ENCODE measurements at regions not wholly inside any gene's neighbourhood (a gene's known extent, or its start where the extent isn't known, plus 50 kb on each side); places are given as distances from the start of the nearest gene placed in this dataset.
"Not testable (repeated sequence)": the region's sequence is repeated elsewhere in the genome, so short reads cannot be mapped to it uniquely, and the experiment has no call there.

DNA sequence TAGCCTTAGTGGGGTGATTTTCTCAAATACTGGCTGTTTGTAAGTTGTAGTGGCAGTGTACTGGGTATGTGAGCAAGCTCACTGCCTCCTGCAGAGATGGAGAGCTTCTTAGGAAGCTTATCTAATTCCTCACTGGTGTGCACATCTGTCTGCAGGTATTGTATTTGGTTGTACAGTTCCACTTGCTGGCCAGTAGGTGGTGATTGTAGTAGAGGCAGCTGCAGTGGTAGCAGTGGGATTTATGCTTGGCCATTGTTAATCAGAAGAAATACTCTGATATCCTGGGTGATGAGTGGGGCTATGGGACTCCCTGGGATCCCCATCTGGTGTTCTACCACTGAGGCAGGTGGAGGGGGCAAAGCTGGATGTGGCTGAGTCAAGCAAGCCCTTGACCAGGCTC is 276.1 kb upstream of the SPAG17 start:
- peak; percentile 1 for DNase-seq (ENCODE audit: low read depth)

DNA sequence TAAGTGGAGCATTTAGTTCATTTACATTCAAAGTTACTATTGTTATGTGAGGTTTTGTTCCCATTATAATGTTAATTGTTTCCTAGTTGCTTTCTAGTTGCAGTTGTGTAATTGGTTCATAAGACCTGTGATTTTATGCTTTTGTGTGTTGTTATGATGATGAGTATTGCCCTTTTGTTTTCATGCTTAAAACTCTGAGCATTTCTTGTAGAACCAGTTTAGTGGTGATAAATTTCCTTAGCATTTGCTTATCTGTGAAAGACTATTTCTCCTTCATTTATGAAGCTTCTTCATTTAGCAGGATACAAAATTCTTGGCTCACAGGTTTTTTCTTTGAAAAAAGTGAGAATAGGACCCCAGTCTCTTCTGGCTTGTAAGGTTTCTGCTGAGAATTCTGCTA is 274.8 kb upstream of the SPAG17 start:
- no peak for DNase-seq (ENCODE audit: low read depth)

DNA sequence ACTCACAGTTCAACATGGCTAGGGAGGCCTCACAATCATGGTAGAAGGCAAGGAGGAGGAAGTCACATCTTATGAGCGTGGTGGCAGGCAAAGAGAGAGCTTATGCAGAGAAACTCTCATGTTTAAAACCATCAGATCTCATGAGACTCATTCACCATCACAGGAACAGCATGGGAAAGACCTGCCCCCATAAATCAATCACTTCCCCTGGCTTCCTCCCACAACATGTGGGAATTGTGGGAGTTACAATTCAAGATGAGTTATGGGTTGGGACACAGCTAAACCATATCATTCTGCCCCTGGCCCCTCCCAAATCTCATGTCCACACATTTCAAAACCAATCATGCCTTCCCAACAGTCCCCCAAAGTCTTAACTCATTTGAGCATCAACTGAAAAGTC is 268.8 kb upstream of the SPAG17 start:
- DNase-seq (ENCODE audit: low read depth), result not testable (repeated sequence)

DNA sequence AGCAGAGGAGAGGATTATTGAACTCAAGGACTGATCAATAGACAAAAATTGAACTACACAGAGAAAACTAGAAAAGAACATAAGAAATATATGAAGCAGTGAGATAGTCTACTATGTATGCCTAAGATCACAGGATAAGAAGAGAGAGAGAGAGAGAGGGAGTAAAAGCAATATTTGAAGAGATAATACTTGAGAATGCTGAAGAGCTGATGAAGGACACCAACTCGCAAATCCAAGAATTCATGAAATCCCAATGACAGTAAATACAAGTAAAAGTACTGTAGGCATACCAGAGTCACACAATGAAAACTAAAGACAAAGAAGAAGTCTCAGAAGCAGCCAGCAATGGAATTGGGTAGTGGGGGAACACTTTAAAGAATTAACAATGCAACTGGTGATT is 260.1 kb upstream of the SPAG17 start:
- no peak for DNase-seq (ENCODE audit: low read depth)

DNA sequence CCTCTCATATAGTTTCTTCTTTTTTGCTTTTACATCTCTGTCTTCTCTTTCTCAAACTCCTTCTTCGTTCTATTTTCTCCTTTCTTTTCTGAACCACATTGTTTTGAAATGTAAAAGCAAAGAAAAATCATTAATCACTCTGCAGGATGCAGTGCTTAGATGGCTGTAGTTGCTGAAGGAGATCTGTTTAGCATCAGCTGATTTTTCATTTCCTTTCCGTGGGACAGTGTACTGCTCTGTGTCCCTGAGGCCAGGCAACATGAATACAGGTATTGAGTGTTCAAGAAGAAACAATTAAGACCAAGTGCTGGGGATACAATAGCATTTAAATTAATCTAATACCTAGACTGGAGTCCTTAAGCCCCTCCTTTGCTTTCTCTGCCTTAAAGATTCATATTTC is 257.2 kb upstream of the SPAG17 start:
- DNase-seq (ENCODE audit: low read depth), result no peak

DNA sequence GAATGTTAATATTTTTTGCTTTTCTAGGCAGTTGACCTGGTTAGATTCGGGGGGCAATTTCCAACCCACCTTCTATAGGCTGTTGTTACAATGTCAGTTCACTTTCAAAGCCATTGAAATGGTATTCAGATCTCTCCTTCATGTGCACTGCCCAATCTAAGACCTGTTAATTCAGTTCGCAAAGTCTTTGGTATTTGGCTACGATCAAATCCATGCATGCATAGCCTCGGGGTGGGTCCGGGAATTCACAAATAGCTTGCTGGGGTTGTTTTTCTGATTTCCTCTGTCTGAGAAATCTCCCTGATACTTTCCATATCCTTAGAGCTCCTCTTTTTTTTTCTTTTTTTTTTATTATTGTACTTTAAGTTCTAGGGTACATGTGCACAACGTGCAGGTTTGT is 252.6 kb upstream of the SPAG17 start:
- DNase-seq (ENCODE audit: low read depth), result no peak

DNA sequence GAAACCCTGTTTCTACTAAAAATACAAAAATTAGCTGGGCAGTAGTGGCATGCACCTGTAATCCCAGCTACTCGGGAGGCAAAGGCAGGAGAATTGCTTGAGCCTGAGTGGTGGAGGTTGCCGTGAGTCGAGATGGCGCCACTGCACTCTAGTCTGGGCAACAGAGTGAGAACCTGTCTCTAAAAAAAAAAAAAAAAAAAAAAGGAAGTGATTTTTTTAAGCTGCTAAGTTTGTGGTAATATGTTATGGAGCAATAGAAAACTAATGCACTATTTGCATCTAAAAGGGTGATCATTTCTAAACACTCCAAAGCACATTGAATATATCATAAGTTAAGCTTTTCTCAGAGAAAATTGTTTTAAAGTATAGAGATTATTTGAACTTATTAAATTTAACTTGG is 244.8 kb upstream of the SPAG17 start:
- DNase-seq (ENCODE audit: low read depth), result no peak

DNA sequence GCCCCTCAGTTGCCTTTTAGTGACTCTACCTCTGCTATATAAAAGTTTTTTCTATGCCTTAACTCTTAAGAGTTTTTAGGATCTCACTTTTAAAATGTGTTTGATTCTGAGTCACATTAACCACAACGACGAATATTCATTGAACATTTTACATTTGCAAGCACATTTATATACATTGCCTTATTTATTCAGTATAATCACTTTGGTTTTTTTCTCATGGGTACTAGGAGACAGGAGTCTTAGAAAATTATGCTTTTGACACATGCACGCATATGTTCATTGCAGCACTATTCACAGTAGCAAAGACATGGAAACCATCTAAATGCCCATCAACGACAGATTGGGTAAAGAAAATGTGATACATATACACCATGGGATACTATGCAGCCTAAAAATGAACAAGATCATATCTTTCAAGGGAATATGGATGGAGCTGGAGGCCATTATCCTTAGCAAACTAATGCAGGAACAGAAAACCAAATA is 236.9 kb upstream of the SPAG17 start:
- DNase-seq (ENCODE audit: low read depth), result no peak

DNA sequence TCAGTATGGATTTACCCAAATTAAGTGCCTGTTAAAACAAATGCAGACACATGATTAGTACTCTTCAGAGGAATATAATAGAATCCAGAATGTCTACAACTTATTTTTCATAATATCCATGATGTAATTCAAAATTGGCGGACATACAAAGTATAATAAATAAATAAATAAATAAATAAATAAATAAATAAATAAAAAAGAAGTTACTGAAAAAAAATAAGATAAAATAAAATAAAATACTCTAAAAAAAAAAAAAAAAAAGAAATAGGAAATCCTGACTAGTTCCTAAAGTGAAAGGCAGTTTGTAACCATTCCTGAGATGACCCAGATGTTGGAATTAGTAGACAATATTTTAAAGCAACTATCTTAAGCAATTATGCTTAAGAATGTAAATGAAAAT is 219.0 kb upstream of the SPAG17 start:
- DNase-seq (ENCODE audit: low read depth), result no peak

DNA sequence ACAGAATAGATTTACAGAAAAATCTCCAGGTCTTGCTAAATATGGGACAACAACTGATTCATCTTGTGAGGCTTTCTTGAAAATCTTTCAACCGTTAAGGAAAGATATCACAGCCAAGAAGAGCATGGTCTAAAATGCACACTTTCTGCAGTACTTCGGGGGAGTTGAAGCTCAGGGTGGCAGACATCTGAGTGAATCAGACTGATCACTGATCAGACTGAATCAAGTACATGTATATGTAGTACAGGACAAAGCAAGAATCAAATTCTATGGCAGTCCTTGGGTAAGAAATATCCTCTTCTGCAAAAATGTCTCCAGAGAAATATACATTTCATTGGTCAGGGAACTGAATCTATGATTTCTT is 212.4 kb upstream of the SPAG17 start:
- DNase-seq (ENCODE audit: low read depth), result no peak

DNA sequence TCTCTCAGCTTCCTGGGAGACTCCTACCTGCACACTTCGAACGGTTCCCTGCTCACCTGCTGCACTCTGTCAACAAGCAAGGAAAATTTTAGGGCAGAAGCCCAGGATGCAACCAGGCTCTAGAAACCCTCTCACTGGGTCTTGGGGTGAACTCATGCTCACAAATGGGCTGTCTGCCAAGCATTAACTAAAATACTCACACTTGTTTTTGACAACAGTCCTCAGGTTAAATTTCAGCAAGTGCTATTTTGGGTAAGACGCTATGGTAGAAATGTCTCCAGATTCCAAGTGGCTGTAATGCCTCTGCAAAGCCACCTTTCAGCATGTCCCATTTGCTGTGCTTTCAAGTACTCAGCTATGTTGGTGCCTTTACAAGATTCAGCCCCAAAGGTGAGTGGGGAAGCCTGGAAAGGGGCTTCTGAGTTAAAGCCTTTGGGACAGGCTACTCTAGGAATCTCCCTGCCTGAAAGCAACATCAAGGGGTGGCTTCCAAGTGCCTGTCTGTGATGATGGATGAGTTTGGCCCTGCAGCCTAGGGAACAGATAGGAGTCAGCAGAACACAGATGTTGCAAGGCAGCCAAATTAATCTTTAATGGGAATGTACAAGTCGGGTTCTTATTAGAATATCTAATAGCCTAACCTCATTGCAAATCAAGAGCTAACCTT is 211.9 kb upstream of the SPAG17 start:
- DNase-seq (ENCODE audit: low read depth), result no peak

DNA sequence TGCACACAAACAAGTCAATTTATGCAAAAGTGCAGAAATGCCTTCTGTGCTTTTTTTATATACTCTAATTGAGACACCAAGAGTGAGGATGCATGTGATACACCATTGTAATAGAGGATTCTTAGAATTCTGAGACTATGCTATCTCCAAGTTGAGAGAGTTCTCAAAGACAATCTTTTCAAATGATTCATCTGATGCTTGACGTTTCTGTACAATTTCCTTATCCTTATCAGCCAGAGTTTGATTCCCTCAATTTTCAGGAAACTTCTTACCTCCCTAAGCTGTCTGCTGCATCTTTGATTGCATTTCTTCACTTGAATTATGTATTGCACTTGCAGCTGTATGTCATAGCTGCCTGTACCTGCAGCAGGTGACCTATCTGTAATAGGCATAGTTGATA is 211.3 kb upstream of the SPAG17 start:
- no peak for DNase-seq (ENCODE audit: low read depth)

DNA sequence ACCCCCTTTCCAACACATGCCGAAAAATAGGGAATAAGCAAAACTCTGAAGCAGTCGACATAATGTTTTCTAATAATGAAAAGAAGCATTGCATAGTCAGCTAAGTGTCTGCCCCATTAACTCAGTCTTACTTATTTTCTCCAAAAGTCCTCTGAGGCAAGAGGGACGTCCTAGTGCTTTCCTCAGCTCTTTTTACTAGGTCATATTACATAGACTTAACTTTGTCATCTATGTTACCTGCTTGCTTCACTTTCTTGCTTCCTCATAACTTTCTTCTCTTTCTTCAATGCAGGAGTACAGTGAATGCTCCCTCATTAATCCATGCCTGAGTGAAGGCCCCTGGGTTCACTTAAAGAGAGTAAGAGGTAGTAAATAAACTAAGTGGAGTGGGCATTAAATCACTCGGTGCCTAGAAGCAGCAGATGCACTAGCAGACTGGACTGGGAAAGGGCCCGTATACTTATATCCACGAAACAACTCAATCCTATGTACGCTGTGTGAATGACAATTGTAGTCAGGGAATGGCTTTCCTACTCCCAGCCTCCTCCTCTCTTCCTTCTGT is 210.5 kb upstream of the SPAG17 start:
- no peak for DNase-seq (ENCODE audit: low read depth)

DNA sequence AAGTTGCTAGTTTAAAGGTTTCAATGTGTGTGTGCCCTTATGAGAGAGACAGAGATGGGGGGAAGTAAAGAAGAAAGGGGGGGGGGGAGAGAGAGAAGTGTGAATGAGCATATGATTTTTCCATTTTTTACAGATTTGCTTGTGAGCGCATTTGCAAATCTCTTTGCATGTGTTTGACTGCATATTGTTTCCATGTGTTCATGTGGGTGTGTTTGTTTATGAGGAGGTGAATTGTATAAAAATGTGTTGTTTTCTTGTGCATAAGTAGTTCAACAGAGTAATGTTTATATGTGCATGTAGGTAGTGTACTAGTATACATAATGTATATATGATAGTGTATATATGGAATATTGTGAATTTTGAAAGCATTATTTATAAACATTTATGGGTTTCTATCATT is 205.9 kb upstream of the SPAG17 start:
- no peak for DNase-seq (ENCODE audit: low read depth)

DNA sequence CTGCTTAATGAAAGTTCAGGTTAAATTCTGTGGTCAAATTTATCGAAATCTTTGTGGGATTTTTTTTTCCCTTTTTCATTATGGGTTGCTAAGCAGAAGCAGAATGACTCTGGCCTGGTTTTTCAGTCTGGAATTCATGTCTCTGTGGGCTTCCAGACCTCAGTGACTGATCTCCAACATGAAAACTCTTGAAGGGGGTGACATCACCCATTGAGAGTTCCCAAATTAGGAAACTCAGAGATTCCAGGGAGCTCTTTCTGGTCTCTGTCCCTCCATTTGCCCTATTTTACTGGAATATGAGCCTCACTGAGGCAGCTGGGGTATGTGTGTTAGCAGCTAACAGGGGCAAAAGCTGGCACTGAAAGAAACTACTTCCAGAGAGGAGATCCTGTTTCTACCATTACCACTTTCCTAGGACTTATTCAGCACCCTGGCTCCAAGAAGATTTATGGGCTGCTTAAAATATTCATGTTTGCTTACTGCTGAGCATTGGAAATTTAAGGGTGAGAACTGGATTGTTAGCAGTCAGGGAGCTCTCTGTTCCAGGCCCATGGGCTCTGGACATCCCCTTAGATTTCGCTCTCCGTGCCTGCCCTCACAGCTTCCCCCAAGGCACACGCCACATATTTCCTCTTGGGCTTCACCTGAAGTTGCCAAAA is 203.4 kb upstream of the SPAG17 start:
- DNase-seq (ENCODE audit: low read depth), result no peak

DNA sequence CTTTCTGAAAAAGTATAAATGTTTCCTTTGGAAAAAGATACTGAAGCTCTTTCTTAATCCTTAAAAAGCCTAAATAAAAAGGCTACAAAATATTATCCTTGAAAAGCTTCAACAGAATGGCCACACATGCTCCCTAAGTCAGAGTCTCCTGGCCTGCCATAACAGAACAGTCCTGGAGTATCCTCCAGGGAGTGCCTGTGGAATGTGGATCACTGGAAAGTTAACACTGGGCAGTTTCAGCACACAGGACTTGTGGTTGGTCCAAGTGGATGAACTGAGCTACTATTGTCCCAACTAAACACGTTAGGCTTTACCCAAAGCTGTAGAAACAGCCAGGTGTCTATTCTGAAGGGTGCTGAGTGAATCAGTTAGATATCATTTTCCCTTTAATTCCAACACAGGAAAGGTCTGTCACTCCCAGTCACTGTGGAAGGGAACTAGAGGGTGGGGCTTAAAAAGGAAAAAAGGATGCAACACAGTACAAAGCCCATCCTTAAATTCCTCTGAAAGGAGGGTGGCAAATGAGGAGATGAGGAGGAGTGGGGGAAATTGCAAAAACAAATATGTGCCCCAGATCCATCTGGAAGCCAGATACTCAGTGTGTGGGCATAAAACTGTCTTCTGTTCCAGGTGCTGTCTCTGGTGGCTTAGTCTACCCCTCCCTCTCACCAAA is 196.3 kb upstream of the SPAG17 start:
- no peak for DNase-seq (ENCODE audit: low read depth)

DNA sequence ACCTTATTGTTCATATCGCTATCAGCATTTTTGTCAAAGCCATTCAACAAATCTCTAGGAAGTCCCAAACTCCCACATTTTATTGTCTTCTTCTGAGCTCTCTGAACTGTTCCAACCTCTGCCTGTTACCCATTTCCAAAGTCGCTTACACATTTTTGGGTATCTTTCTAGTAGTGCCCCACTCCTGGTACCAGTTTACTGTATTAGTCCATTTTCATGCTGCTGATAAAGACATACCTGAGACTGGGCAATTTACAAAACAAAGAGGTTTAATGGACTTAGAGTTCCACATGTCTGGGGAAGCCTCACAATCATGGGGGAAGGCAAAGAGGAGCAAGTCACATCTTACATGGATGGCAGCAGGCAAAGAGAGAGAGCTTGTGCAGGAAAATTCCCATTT is 192.2 kb upstream of the SPAG17 start:
- not testable (repeated sequence) for DNase-seq (ENCODE audit: low read depth)

DNA sequence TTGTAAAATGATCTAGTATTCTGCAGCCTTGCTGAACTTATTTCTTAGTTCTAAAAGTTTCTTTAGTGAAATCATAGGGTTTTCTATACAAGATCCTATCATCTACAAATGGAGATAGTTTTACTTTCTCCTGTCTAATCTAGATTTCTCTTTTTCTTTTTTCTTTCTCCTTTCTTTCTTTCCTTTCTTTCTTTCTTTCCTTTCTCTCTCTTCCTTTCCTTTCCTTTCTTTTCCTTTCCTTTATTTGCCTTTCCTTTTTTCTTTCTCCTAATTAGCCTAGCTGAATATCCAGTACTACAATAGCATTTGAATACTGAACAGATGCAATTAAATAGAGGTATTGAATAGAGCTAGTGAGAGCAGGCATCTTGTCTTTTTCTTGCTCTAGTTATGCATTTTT is 186.6 kb upstream of the SPAG17 start:
- DNase-seq (ENCODE audit: low read depth), result no peak

DNA sequence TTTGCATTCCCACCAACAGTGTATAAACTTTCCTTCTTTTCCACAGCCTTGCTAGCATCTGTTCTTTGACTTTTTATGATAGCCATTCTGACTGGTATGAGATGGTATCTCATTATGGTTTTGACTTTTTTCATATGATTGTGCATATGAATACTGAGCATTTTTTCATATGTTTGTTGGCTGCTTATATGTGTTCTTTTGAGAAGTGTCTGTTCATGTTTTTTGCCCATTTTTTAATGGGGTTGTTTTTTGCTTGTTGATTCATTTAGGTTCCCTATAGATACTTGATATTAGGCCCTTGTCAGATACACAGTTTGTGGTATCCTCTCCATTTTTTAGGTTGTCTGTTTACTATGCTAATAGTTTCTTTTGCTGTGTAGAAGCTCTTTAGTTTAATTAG is 185.8 kb upstream of the SPAG17 start:
- DNase-seq (ENCODE audit: low read depth), result no peak

DNA sequence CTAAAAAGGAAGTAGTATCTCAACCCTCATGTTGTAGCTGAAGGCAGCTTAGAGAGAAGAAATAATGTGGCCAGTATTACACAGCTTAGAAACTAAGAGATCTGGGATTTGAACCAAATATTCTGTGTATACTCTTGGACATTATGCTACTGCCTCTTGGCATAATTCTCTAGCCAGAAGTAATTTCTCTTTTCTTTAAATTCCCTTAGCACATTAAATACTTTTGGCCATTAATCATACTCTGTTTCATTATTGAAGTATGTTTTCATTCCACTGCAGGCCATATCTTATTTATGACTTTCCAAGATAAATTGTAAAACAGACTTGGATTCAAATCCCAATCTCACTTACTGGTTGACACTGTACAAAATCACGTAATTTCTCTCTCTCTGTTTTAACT is 181.3 kb upstream of the SPAG17 start:
- DNase-seq (ENCODE audit: low read depth), result peak; percentile 5

DNA sequence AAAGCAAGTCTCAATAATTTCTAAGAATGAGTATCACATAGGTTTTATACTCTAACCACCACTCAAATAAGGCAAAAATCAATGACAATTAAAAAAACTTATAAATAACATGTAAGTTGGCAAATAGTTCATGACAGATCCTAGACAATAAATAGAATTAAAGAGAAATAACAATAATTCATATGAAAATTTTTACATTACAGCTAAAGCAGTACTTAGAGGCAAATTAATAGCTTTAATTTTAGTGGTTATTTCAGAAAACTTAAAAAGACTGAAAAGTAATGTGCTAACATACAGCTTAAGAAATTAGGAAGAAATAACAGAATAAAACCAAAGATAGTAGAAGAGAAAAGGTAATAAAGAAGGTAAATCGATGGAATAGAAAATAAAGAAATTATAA is 179.9 kb upstream of the SPAG17 start:
- DNase-seq (ENCODE audit: low read depth), result no peak

DNA sequence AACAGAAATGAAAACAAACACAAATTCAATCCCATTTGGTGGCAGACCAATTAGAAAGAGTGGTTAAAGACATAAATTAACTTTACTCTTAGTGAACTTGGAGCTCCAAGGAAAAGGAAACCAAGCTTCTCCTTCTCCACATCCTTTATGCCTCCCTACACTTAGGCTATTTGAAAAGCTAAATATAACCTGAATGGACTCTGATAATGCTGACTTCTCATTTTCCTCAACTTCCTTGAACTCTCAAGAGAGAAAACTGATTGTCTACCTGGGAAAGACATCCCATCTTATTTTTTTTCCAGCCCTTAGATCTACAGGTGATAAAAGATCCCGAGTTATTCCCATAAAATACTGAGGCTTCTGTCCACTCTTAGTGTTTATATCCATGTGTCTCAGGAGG is 178.4 kb upstream of the SPAG17 start:
- DNase-seq (ENCODE audit: low read depth), result no peak

DNA sequence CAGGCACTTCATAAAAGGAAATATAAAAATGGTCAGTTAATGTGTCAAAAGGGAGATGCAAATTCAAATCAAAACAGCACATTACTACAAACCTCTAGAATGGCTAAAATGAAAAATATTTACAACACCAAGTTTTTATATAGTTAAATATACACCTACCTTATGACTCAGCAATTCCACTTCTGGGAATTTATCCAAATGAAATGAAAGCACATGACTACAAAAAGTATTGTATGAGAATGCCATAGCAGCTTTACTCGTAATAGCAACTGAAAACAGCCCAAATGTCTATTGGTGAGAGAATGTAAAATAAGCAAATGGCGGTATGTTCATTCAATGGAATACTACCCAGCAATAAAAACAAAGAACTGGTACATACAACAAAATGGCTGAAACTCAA is 175.8 kb upstream of the SPAG17 start:
- DNase-seq (ENCODE audit: low read depth), result peak; percentile 41

All from ELR (cell line).